ENCODE measurements at regions not wholly inside any gene's neighbourhood (a gene's known extent, or its start where the extent isn't known, plus 50 kb on each side); places are given as distances from the start of the nearest gene placed in this dataset.
"Not testable (repeated sequence)": the region's sequence is repeated elsewhere in the genome, so short reads cannot be mapped to it uniquely, and the experiment has no call there.

- H3K4me3 ChIP-seq (ENCODE audit: low read depth, low read length): no peak overlapping the region
- no peak for TF ChIP-seq CTCF (IDR thresholded peaks at IDR 0.05; ENCODE audit: low read depth, low read length, missing control alignments)
- no peak for DNase-seq (ENCODE audit: low read depth)
These were observed 103.7 kb upstream of the HGF start for GRCh38 chr7:81873559-81873958.

GRCh38 chr7:81871606-81872265 is 101.9 kb upstream of the HGF start:
- H3K4me3 ChIP-seq (ENCODE audit: low read depth, low read length): no peak overlapping the region
- DNase-seq (ENCODE audit: low read depth): no peak
- no peak for TF ChIP-seq CTCF (IDR thresholded peaks at IDR 0.05; ENCODE audit: low read depth, low read length, missing control alignments)

- H3K4me3 ChIP-seq (ENCODE audit: low read depth, low read length): no peak overlapping the region
- no peak for TF ChIP-seq CTCF (IDR thresholded peaks at IDR 0.05; ENCODE audit: low read depth, low read length, missing control alignments)
- DNase-seq (ENCODE audit: low read depth): no peak
These were observed 100.8 kb upstream of the HGF start for GRCh38 chr7:81870608-81871007.

GRCh38 chr7:81869670-81870069 is 99.8 kb upstream of the HGF start:
- no peak overlapping the region for H3K4me3 ChIP-seq (ENCODE audit: low read depth, low read length)
- DNase-seq (ENCODE audit: low read depth): no peak
- TF ChIP-seq CTCF (IDR thresholded peaks at IDR 0.05; ENCODE audit: low read depth, low read length, missing control alignments): no peak

GRCh38 chr7:81865754-81866153 is 95.9 kb upstream of the HGF start:
- DNase-seq (ENCODE audit: low read depth): no peak
- no peak overlapping the region for H3K4me3 ChIP-seq (ENCODE audit: low read depth, low read length)
- no peak for TF ChIP-seq CTCF (IDR thresholded peaks at IDR 0.05; ENCODE audit: low read depth, low read length, missing control alignments)

- no peak for DNase-seq (ENCODE audit: low read depth)
- H3K4me3 ChIP-seq (ENCODE audit: low read depth, low read length): no peak overlapping the region
- TF ChIP-seq CTCF (IDR thresholded peaks at IDR 0.05; ENCODE audit: low read depth, low read length, missing control alignments): no peak
These were observed 89.6 kb upstream of the HGF start for GRCh38 chr7:81859433-81859832.

- H3K4me3 ChIP-seq (ENCODE audit: low read depth, low read length); DNase-seq (ENCODE audit: low read depth): not testable (repeated sequence)
These were observed 89.0 kb upstream of the HGF start for GRCh38 chr7:81858820-81859219.

All from GM12864 (cell line).